ENCODE measurements at regions not wholly inside any gene's neighbourhood (a gene's known extent, or its start where the extent isn't known, plus 50 kb on each side); places are given as distances from the start of the nearest gene placed in this dataset.

- no peak for DNase-seq (ENCODE audit: low spot score)
Observed at GRCh38 chr13:76750126-76750525, 136.1 kb downstream of the KCTD12 start.

GRCh38 chr13:76745261-76746200, 140.7 kb downstream of the KCTD12 start:
- DNase-seq (ENCODE audit: low spot score): no peak

GRCh38 chr13:76741624-76742023, 144.6 kb downstream of the KCTD12 start:
- no peak for DNase-seq (ENCODE audit: low spot score)

- DNase-seq (ENCODE audit: low spot score): no peak
Observed at GRCh38 chr13:76741046-76741445, 145.2 kb downstream of the KCTD12 start.

- DNase-seq (ENCODE audit: low spot score): no peak
Observed at GRCh38 chr13:76738616-76739015, 147.6 kb downstream of the KCTD12 start.

- DNase-seq (ENCODE audit: low spot score): no peak
Observed at GRCh38 chr13:76737526-76737925, 148.7 kb downstream of the KCTD12 start.

- DNase-seq (ENCODE audit: low spot score): no peak
Observed at GRCh38 chr13:76735641-76736040, 150.6 kb downstream of the KCTD12 start.

GRCh38 chr13:76733671-76734070, 152.5 kb downstream of the KCTD12 start:
- DNase-seq (ENCODE audit: low spot score): no peak

- no peak for DNase-seq (ENCODE audit: low spot score)
Observed at GRCh38 chr13:76732367-76732766, 153.8 kb downstream of the KCTD12 start.

- DNase-seq (ENCODE audit: low spot score): no peak
Observed at GRCh38 chr13:76730220-76730619, 156.0 kb downstream of the KCTD12 start.

- no peak for DNase-seq (ENCODE audit: low spot score)
Observed at GRCh38 chr13:76729691-76730090, 156.5 kb downstream of the KCTD12 start.

GRCh38 chr13:76725896-76726295, 160.3 kb downstream of the KCTD12 start:
- DNase-seq (ENCODE audit: low spot score): no peak

- DNase-seq (ENCODE audit: low spot score): no peak
Observed at GRCh38 chr13:76725211-76725610, 161.0 kb downstream of the KCTD12 start.

- no peak for DNase-seq (ENCODE audit: low spot score)
Observed at GRCh38 chr13:76724421-76724820, 161.8 kb downstream of the KCTD12 start.

GRCh38 chr13:76723551-76724232, 162.5 kb downstream of the KCTD12 start:
- DNase-seq (ENCODE audit: low spot score): peak; percentile 3

GRCh38 chr13:76722782-76723181, 163.4 kb downstream of the KCTD12 start:
- no peak for DNase-seq (ENCODE audit: low spot score)

GRCh38 chr13:76720821-76721220, 165.4 kb downstream of the KCTD12 start:
- DNase-seq (ENCODE audit: low spot score): no peak

- no peak for DNase-seq (ENCODE audit: low spot score)
Observed at GRCh38 chr13:76720416-76720815, 165.8 kb downstream of the KCTD12 start.

GRCh38 chr13:76719955-76720354, 166.2 kb downstream of the KCTD12 start:
- DNase-seq (ENCODE audit: low spot score): no peak

GRCh38 chr13:76717092-76717491, 169.1 kb downstream of the KCTD12 start:
- DNase-seq (ENCODE audit: low spot score): no peak

GRCh38 chr13:76715621-76716020, 170.6 kb downstream of the KCTD12 start:
- no peak for DNase-seq (ENCODE audit: low spot score)

- no peak for DNase-seq (ENCODE audit: low spot score)
Observed at GRCh38 chr13:76715075-76715474, 171.1 kb downstream of the KCTD12 start.

- no peak for DNase-seq (ENCODE audit: low spot score)
Observed at GRCh38 chr13:76713280-76713679, 172.9 kb downstream of the KCTD12 start.

Data from hepatic stellate cell (primary cell).